Stimulated activated CD8-positive, alpha-beta memory T cell treated with anti-CD3 and anti-CD28 coated beads, Interleukin-7, amount 100 ng/mL, for 24 hours (primary cell): ENCODE measurements at regions not wholly inside any gene's neighbourhood (a gene's known extent, or its start where the extent isn't known, plus 50 kb on each side); places are given as distances from the start of the nearest gene placed in this dataset.

Experiments
- DNase-seq: peaks from one replicate; pipeline ENCODE4 v3.0.0-alpha.2; 2020; ENCODE audit warnings: low read depth

- DNase-seq = no peak
Measured at GRCh38 chr10:42952349-42952748, 124.5 kb upstream of the RET start.

- DNase-seq = no peak
Measured at GRCh38 chr10:42952931-42953683, 123.8 kb upstream of the RET start.

GRCh38 chr10:42953684-42954674 lies 122.9 kb upstream of the RET start:
- no peak for DNase-seq

GRCh38 chr10:42954766-42955492 lies 121.9 kb upstream of the RET start:
- DNase-seq = no peak

GRCh38 chr10:42955493-42955889 lies 121.4 kb upstream of the RET start:
- no peak for DNase-seq

GRCh38 chr10:42956045-42956444 lies 120.8 kb upstream of the RET start:
- no peak for DNase-seq

GRCh38 chr10:42958142-42958868 lies 118.6 kb upstream of the RET start:
- DNase-seq = no peak

GRCh38 chr10:42959833-42960232 lies 117.0 kb upstream of the RET start:
- no peak for DNase-seq

- no peak for DNase-seq
Measured at GRCh38 chr10:42960491-42960990, 116.3 kb upstream of the RET start.

GRCh38 chr10:42960991-42961795 lies 115.7 kb upstream of the RET start:
- DNase-seq = no peak

- DNase-seq = no peak
Measured at GRCh38 chr10:42961796-42962109, 115.1 kb upstream of the RET start.

GRCh38 chr10:42962110-42962901 lies 114.6 kb upstream of the RET start:
- DNase-seq = no peak

GRCh38 chr10:42962902-42963231 lies 114.0 kb upstream of the RET start:
- no peak for DNase-seq

- DNase-seq = no peak
Measured at GRCh38 chr10:42963312-42963711, 113.6 kb upstream of the RET start.

- DNase-seq = no peak
Measured at GRCh38 chr10:42969147-42969546, 107.7 kb upstream of the RET start.

GRCh38 chr10:42969909-42970308 lies 107.0 kb upstream of the RET start:
- DNase-seq = no peak

- no peak for DNase-seq
Measured at GRCh38 chr10:42970451-42971250, 106.2 kb upstream of the RET start.

- no peak for DNase-seq
Measured at GRCh38 chr10:42971251-42971599, 105.6 kb upstream of the RET start.

- no peak for DNase-seq
Measured at GRCh38 chr10:42972946-42973345, 103.9 kb upstream of the RET start.
